H9 (cell line): ENCODE measurements at regions not wholly inside any gene's neighbourhood (a gene's known extent, or its start where the extent isn't known, plus 50 kb on each side); places are given as distances from the start of the nearest gene placed in this dataset.

Source experiments
- DNase-seq: peaks from one replicate; pipeline ENCODE4 v3.0.0-alpha.2; 2017
- H2AFZ ChIP-seq: one replicate; pipeline ENCODE4 v1.6.1; 2013; ENCODE audit warnings: mild to moderate bottlenecking, low read length, control low read depth, moderate library complexity
- H2AK5ac ChIP-seq: 2 replicates; pipeline ENCODE4 v1.6.1; 2013; ENCODE audit warnings: low read length, control low read depth, mixed read lengths; ENCODE audit not compliant: insufficient read length
- H2BK120ac ChIP-seq: one replicate; pipeline ENCODE4 v1.6.1; 2013; ENCODE audit warnings: low read depth, mild to moderate bottlenecking, low read length, control low read depth, inconsistent platforms; ENCODE audit not compliant: poor library complexity, severe bottlenecking
- H2BK12ac ChIP-seq: 2 replicates; pipeline ENCODE4 v1.6.1; 2013; ENCODE audit warnings: low read length, control low read depth, mixed read lengths, low read depth; ENCODE audit not compliant: insufficient read length
- H2BK15ac ChIP-seq: 2 replicates; pipeline ENCODE4 v1.6.1; 2013; ENCODE audit warnings: low read depth, low read length, control low read depth
- H2BK20ac ChIP-seq: one replicate; pipeline ENCODE4 v1.6.1; 2013; ENCODE audit warnings: low read depth, mild to moderate bottlenecking, low read length, control low read depth, inconsistent platforms; ENCODE audit not compliant: poor library complexity, severe bottlenecking
- H2BK5ac ChIP-seq: 2 replicates; pipeline ENCODE4 v1.6.1; 2013; ENCODE audit warnings: low read length, control low read depth, mixed read lengths; ENCODE audit not compliant: insufficient read length
- H3K14ac ChIP-seq: 2 replicates; pipeline ENCODE4 v1.6.1; 2013; ENCODE audit warnings: low read length, control low read depth; ENCODE audit not compliant: insufficient read depth
- H3K18ac ChIP-seq: 2 replicates; pipeline ENCODE4 v1.6.1; 2013; ENCODE audit warnings: low read depth, mild to moderate bottlenecking, mixed read lengths, low read length, control low read depth; ENCODE audit not compliant: insufficient read length
- H3K23ac ChIP-seq: 2 replicates; pipeline ENCODE4 v1.6.1; 2013; ENCODE audit warnings: low read length, control low read depth, mixed read lengths, low read depth; ENCODE audit not compliant: insufficient read length
- H3K23me2 ChIP-seq: 2 replicates; pipeline ENCODE4 v1.6.1; 2013; ENCODE audit warnings: low read depth, mild to moderate bottlenecking, mixed read lengths, low read length, control low read depth; ENCODE audit not compliant: insufficient read length, poor library complexity, severe bottlenecking
- H3K27ac ChIP-seq: 2 replicates; pipeline ENCODE4 v1.5.1; 2013; ENCODE audit warnings: low read length, control low read depth, mixed read lengths, low read depth; ENCODE audit not compliant: insufficient read length
- H3K27me3 ChIP-seq: 2 replicates; pipeline ENCODE4 v1.6.1; 2013; ENCODE audit warnings: low read length, control low read depth, inconsistent platforms; ENCODE audit not compliant: insufficient read depth
- H3K4ac ChIP-seq: 2 replicates; pipeline ENCODE4 v1.6.1; 2013; ENCODE audit warnings: low read depth, mild to moderate bottlenecking, control low read depth, inconsistent platforms, low read length, moderate library complexity
- H3K4me1 ChIP-seq: 2 replicates; pipeline ENCODE4 v1.6.1; 2013; ENCODE audit warnings: low read length, control low read depth, inconsistent platforms; ENCODE audit not compliant: insufficient read depth
- H3K4me2 ChIP-seq: 2 replicates; pipeline ENCODE4 v1.6.1; 2013; ENCODE audit warnings: low read length, control low read depth, mixed read lengths; ENCODE audit not compliant: insufficient read length, insufficient read depth
- H3K56ac ChIP-seq: 2 replicates; pipeline ENCODE4 v1.6.1; 2013; ENCODE audit warnings: low read depth, mild to moderate bottlenecking, mixed read lengths, low read length, control low read depth; ENCODE audit not compliant: insufficient read length
- H3K79me1 ChIP-seq: 2 replicates; pipeline ENCODE4 v1.6.1; 2013; ENCODE audit warnings: low read depth, mild to moderate bottlenecking, moderate library complexity, low read length, control low read depth, inconsistent platforms; ENCODE audit not compliant: insufficient read depth, poor library complexity, severe bottlenecking
- H3K79me2 ChIP-seq: 2 replicates; pipeline ENCODE4 v1.6.1; 2013; ENCODE audit warnings: low read length, control low read depth, inconsistent platforms; ENCODE audit not compliant: insufficient read depth
- H3K9ac ChIP-seq: 2 replicates; pipeline ENCODE4 v1.6.1; 2013; ENCODE audit warnings: low read length, control low read depth, mixed read lengths; ENCODE audit not compliant: insufficient read length; ENCODE audit errors: extremely low read depth
- H3K9me3 ChIP-seq: one replicate; pipeline ENCODE4 v1.6.1; 2013; ENCODE audit warnings: low read depth, low read length, inconsistent platforms; ENCODE audit not compliant: control insufficient read depth
- H3T11ph ChIP-seq: one replicate; pipeline ENCODE4 v1.6.1; 2013; ENCODE audit warnings: mild to moderate bottlenecking, low read length, control low read depth, inconsistent platforms
- H4K20me1 ChIP-seq: one replicate; pipeline ENCODE4 v1.6.1; 2013; ENCODE audit not compliant: control insufficient read depth, insufficient read length, insufficient read depth
- H4K5ac ChIP-seq: 2 replicates; pipeline ENCODE4 v1.6.1; 2013; ENCODE audit warnings: low read depth, mild to moderate bottlenecking, mixed read lengths, low read length, control low read depth; ENCODE audit not compliant: insufficient read length
- H4K8ac ChIP-seq: replicated peaks from 2 replicates; pipeline ENCODE4 v1.6.1; 2013; ENCODE audit warnings: low read length, control low read depth, mixed read lengths, low read depth; ENCODE audit not compliant: insufficient read length
- H4K91ac ChIP-seq: 2 replicates; pipeline ENCODE4 v1.6.1; 2013; ENCODE audit warnings: low read depth, mild to moderate bottlenecking, moderate library complexity, mixed read lengths, low read length, control low read depth; ENCODE audit not compliant: insufficient read length
- H3K27ac Mint-ChIP-seq, 3 experiments: 2 replicates in 2 of 3; 3 replicates in 1 of 3; pipeline ENCODE4 v1.8.0; 2020 to 2021; ENCODE audit warnings: mixed read lengths in 3 of 3, mild to moderate bottlenecking in 1 of 3, moderate library complexity in 1 of 3
- H3K27me3 Mint-ChIP-seq: 2 replicates; pipeline ENCODE4 v1.8.0; 2021; ENCODE audit warnings: low read depth, mild to moderate bottlenecking, moderate library complexity, mixed read lengths
- H3K36me3 Mint-ChIP-seq, 3 experiments: 2 replicates in 2 of 3; 3 replicates in 1 of 3; pipeline ENCODE4 v1.8.0; 2020 to 2021; ENCODE audit warnings: low read depth in 3 of 3, mixed read lengths in 3 of 3; ENCODE audit not compliant: insufficient read depth in 1 of 3
- H3K4me1 Mint-ChIP-seq, 2 experiments: 2 replicates each; pipeline ENCODE4 v1.8.0; 2020; ENCODE audit warnings: mixed read lengths in 2 of 2
- H3K4me3 Mint-ChIP-seq, 2 experiments: 2 replicates in 1 of 2; 3 replicates in 1 of 2; pipeline ENCODE4 v1.8.0; 2020 to 2021; ENCODE audit warnings: mild to moderate bottlenecking in 2 of 2, mixed read lengths in 2 of 2, moderate library complexity in 1 of 2
- H3K9me3 Mint-ChIP-seq, 2 experiments: 2 replicates in 1 of 2; 3 replicates in 1 of 2; pipeline ENCODE4 v1.8.0; 2020; ENCODE audit warnings: mild to moderate bottlenecking in 2 of 2, mixed read lengths in 2 of 2, moderate library complexity in 1 of 2
- WGBS: extraction: QIAGEN DNeasy Blood & Tissue Kit; methylation state at CpG from one replicate; pipeline ENCODE4 v1.1.7; 2013; ENCODE audit warnings: missing lambda C conversion rate, low lambda C conversion rate, mixed read lengths; ENCODE audit not compliant: insufficient read length; ENCODE audit errors: extremely low coverage; 5-methylcytosine and 5-hydroxymethylcytosine counted together
- TF ChIP-seq, protein P1 (sequence below): fragments of 200-600 bp; sonication (generic); conservative IDR thresholded peaks from 3 replicates; pipeline ENCODE4 v1.8.0; 2021; ENCODE audit warnings: antibody characterized with exemption, mild to moderate bottlenecking

DNA sequence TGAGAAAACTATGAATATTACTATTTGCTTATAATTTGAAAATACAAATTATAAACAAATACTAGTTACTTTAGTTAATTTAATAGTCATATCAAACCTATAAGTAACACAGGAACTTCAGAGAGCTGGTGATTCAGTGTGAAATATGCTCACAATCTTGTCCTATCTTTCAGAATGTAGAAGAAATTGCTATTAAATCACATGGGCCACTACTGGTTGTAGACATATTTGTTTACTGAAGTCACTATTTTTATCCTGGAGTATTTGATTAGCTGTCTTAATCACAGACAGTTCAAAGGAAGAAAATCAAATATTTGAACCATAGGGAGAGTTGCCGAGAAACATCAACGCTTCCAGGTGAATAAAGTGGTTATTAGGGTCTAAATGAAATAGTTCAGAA, 187.6 kb upstream of the ANO3 start:
- Histone ChIP-seq H2BK120ac (no peak overlapping the region), H2BK15ac (no peak overlapping the region), H3K23me2 (no peaks in the 10 kb centered on the region), H3K9me3 (no peaks in the 10 kb centered on the region), H3K9ac (no peak overlapping the region), H2AFZ (no peak overlapping the region), H3K4ac (no peak overlapping the region), H3K27ac (no peak overlapping the region), H2BK20ac (no peak overlapping the region), H3T11ph (no peak overlapping the region), H3K4me2 (no peak overlapping the region), H3K14ac (no peak overlapping the region), H3K27me3 (no peaks in the 10 kb centered on the region), H4K20me1 (no peaks in the 10 kb centered on the region), H4K91ac (no peak overlapping the region), H3K56ac (no peak overlapping the region), H3K79me2 (no peaks in the 10 kb centered on the region), H4K8ac (no peak overlapping the region), H2BK12ac (peak overlapping the region; percentile 8), H4K5ac (no peak overlapping the region), H3K23ac (no peak overlapping the region), H2AK5ac (no peak overlapping the region), H3K4me1 (peaks cover 3% of the 10 kb centered on the region; the same call in 1 of the 2 replicates), H3K79me1 (no peaks in the 10 kb centered on the region), H3K18ac (no peak overlapping the region), H2BK5ac (no peak overlapping the region)
- no peak overlapping the region for H3K4me3 Mint-ChIP-seq
- no CpG with 5 or more reads among the region's 2 CpGs for WGBS
- no peaks in the 10 kb centered on the region for H3K36me3 Mint-ChIP-seq
- H3K4me1 Mint-ChIP-seq = peaks cover 11 to 21% of the 10 kb centered on the region in 2 experiments
- no peak for DNase-seq
- H3K27me3 Mint-ChIP-seq = peaks cover 2% of the 10 kb centered on the region; the same call in 1 of the 2 replicates
- H3K27ac Mint-ChIP-seq = peak overlapping the region in 1 of 3 experiments; percentile 1; a peak in 1 of 7 replicates
- no peaks in the 10 kb centered on the region for H3K9me3 Mint-ChIP-seq
- TF ChIP-seq, protein P1, sequence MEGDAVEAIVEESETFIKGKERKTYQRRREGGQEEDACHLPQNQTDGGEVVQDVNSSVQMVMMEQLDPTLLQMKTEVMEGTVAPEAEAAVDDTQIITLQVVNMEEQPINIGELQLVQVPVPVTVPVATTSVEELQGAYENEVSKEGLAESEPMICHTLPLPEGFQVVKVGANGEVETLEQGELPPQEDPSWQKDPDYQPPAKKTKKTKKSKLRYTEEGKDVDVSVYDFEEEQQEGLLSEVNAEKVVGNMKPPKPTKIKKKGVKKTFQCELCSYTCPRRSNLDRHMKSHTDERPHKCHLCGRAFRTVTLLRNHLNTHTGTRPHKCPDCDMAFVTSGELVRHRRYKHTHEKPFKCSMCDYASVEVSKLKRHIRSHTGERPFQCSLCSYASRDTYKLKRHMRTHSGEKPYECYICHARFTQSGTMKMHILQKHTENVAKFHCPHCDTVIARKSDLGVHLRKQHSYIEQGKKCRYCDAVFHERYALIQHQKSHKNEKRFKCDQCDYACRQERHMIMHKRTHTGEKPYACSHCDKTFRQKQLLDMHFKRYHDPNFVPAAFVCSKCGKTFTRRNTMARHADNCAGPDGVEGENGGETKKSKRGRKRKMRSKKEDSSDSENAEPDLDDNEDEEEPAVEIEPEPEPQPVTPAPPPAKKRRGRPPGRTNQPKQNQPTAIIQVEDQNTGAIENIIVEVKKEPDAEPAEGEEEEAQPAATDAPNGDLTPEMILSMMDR = no peak
